NCI-H1105 (cell line): ENCODE measurements at regions not wholly inside any gene's neighbourhood (a gene's known extent, or its start where the extent isn't known, plus 50 kb on each side); places are given as distances from the start of the nearest gene placed in this dataset.

Source experiments
- DNase-seq: peaks from one replicate; lab custom pipeline; 2025; lab: John Stamatoyannopoulos, UW

GRCh38 chrX:39601231-39602177 lies 496.3 kb downstream of the BCOR start:
- no peak for DNase-seq

- no peak for DNase-seq
These were observed 495.6 kb downstream of the BCOR start for GRCh38 chrX:39602195-39602594.

GRCh38 chrX:39603230-39603629 lies 494.5 kb downstream of the BCOR start:
- no peak for DNase-seq

- no peak for DNase-seq
These were observed 492.6 kb downstream of the BCOR start for GRCh38 chrX:39605183-39605582.

- no peak for DNase-seq
These were observed 491.9 kb downstream of the BCOR start for GRCh38 chrX:39605866-39606265.

- DNase-seq: no peak
These were observed 487.8 kb downstream of the BCOR start for GRCh38 chrX:39609941-39610340.

GRCh38 chrX:39611468-39611867 lies 486.3 kb downstream of the BCOR start:
- DNase-seq: no peak

- peak; percentile 80 for DNase-seq
These were observed 484.2 kb downstream of the BCOR start for GRCh38 chrX:39613482-39613995.

- DNase-seq: peak; percentile 53
These were observed 483.6 kb downstream of the BCOR start for GRCh38 chrX:39613997-39614679.

- no peak for DNase-seq
These were observed 483.1 kb downstream of the BCOR start for GRCh38 chrX:39614680-39614998.

GRCh38 chrX:39616098-39616729 lies 481.5 kb downstream of the BCOR start:
- DNase-seq: no peak

GRCh38 chrX:39616731-39617130 lies 481.0 kb downstream of the BCOR start:
- DNase-seq: no peak

- no peak for DNase-seq
These were observed 479.6 kb downstream of the BCOR start for GRCh38 chrX:39618178-39618577.

- DNase-seq: no peak
These were observed 478.4 kb downstream of the BCOR start for GRCh38 chrX:39619182-39620009.

- DNase-seq: no peak
These were observed 473.6 kb downstream of the BCOR start for GRCh38 chrX:39624166-39624565.

GRCh38 chrX:39625810-39626209 lies 471.9 kb downstream of the BCOR start:
- no peak for DNase-seq

GRCh38 chrX:39626749-39627148 lies 471.0 kb downstream of the BCOR start:
- DNase-seq: no peak

GRCh38 chrX:39627257-39627656 lies 470.5 kb downstream of the BCOR start:
- no peak for DNase-seq

GRCh38 chrX:39629001-39629400 lies 468.8 kb downstream of the BCOR start:
- DNase-seq: no peak

- DNase-seq: no peak
These were observed 467.4 kb downstream of the BCOR start for GRCh38 chrX:39630344-39630743.

- no peak for DNase-seq
These were observed 466.2 kb downstream of the BCOR start for GRCh38 chrX:39631276-39632229.
